Bronchial epithelial cell (primary cell): ENCODE measurements at regions not wholly inside any gene's neighbourhood (a gene's known extent, or its start where the extent isn't known, plus 50 kb on each side); places are given as distances from the start of the nearest gene placed in this dataset.
"Not testable (repeated sequence)": the region's sequence is repeated elsewhere in the genome, so short reads cannot be mapped to it uniquely, and the experiment has no call there.

ENCODE experiments used
- DNase-seq: peaks from one replicate; pipeline ENCODE4 v3.0.0-alpha.2; 2010; ENCODE audit warnings: low read depth
- FAIRE-seq: peaks from 2 replicates; lab custom pipeline; 2011; peaks lifted over from hg19 to GRCh38; lab: Jason Lieb, UNC
- H3K27me3 ChIP-seq: 2 replicates; pipeline ENCODE4 v1.5.1; 2011; ENCODE audit warnings: low read length; ENCODE audit not compliant: control insufficient read depth, insufficient read depth
- H3K36me3 ChIP-seq: 2 replicates; pipeline ENCODE4 v1.5.1; 2011; ENCODE audit warnings: low read length; ENCODE audit not compliant: control insufficient read depth, insufficient read depth
- H3K4me3 ChIP-seq: 2 replicates; pipeline ENCODE4 v1.5.1; 2011; ENCODE audit warnings: mild to moderate bottlenecking, low read depth, low read length, control low read depth
- TF ChIP-seq, protein P1 (sequence below): IDR thresholded peaks from 2 replicates; pipeline ENCODE4 v1.5.1; 2011; ENCODE audit warnings: mild to moderate bottlenecking, moderate library complexity, low read length, control low read depth, inconsistent platforms; ENCODE audit not compliant: insufficient read depth, severe bottlenecking

DNA sequence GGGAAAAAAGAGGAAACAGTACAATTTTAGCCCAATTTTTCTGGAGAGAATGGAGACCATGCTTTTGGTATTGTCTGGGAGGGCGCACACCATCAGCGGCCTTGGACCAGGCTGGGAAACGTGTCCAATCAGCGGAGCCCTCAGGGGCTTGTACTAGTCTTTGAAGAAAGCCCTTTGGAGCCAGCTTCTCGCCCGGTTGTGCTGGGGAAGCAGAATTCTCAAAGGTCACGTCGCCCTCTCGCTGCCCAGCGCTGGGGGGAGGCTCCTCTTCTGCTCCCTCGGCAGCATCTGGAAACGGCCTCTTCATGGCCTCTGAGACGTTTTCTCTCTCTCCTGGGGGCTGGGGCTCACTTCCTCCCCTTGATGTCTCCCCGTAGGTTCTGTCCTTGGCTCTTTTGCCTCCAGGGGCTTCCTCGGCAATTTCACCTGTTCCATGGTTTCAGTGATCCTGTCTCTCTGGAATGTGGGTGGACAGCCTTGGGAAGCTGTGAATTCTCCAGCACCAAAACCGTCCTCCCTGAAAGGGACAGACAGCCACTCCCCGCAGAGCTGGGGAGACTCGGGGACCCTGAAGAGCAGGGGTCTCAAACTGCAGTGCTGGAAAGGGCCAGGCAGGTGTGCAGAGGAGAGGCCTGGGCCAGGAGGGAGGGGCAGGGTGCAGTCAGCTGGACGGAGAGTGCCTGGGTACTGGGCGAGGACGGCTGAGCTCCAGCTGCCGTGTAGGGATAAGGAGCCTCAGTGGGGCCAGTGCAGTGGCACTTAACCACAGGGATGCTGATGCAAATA lies 80.2 kb downstream of the RPS6KA4 start:
- no peak for FAIRE-seq
- no peaks in the 10 kb centered on the region for H3K36me3 ChIP-seq

DNA sequence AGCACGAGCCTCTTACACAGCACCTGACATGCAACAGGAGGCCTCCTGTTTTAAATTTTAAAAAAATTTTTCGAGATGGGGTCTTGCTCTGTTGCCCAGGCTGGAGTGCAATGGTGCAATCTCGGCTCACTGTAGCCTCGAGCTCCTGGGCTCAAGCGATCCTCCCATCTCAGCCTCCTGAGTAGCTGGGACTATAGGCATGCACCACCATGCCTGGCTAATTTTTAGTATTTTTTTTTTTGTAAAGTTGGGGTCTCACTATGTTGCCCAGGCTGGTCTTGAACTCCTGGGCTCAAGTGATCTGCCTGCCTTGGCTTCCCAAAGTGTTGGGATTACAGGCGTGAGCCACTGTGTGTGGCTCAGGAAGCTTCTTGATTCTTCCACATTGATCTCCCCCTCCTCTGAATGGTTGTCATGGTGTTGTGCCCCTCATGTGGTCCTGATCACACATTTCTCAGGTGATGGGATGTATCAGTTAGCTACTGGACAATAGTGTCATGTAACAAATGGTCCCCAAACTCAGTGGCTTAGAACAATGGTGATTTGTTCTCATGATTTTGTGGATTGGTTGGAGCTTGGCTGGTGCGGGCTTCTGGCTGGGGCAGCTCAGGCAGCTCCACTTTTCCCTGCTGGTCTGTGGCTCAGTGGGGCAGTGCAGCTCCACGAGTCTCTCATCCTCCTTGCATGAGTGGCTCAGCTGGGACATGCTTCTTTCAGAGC lies 81.0 kb downstream of the RPS6KA4 start:
- peaks cover 11% of the 10 kb centered on the region for H3K27me3 ChIP-seq
- not testable (repeated sequence) for FAIRE-seq, DNase-seq, H3K36me3 ChIP-seq, H3K4me3 ChIP-seq

More for the DNA sequence above, 80.2 kb downstream of the RPS6KA4 start:
- DNase-seq, result peak; percentile 11
- peaks cover 11% of the 10 kb centered on the region for H3K27me3 ChIP-seq
- no peak overlapping the region for H3K4me3 ChIP-seq
- TF ChIP-seq, protein P1, sequence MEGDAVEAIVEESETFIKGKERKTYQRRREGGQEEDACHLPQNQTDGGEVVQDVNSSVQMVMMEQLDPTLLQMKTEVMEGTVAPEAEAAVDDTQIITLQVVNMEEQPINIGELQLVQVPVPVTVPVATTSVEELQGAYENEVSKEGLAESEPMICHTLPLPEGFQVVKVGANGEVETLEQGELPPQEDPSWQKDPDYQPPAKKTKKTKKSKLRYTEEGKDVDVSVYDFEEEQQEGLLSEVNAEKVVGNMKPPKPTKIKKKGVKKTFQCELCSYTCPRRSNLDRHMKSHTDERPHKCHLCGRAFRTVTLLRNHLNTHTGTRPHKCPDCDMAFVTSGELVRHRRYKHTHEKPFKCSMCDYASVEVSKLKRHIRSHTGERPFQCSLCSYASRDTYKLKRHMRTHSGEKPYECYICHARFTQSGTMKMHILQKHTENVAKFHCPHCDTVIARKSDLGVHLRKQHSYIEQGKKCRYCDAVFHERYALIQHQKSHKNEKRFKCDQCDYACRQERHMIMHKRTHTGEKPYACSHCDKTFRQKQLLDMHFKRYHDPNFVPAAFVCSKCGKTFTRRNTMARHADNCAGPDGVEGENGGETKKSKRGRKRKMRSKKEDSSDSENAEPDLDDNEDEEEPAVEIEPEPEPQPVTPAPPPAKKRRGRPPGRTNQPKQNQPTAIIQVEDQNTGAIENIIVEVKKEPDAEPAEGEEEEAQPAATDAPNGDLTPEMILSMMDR, result no peak

DNA sequence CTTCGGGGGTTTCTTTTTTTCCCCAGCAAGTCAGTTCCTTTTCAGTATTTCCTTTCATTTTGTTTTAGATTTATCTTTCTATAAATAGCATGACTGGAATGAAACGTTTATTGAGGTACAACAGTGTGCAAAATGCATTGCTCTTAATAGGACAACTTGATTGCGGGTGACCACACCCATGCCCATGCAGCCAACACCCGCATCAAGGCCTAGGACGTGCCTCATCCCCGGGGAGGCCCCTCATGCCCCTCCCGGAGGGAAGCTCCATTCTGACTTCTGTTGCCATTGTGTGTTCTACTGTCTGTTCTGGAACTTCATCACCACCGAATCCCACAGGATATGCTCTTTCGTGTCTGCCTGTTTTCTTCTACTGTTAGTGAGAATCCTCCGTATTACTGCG lies 82.2 kb downstream of the RPS6KA4 start:
- DNase-seq (no peak), FAIRE-seq (no peak)
- H3K27me3 ChIP-seq, result peaks cover 8% of the 10 kb centered on the region
- no peak overlapping the region for H3K4me3 ChIP-seq
- TF ChIP-seq, protein P1, result no peak
- no peaks in the 10 kb centered on the region for H3K36me3 ChIP-seq

DNA sequence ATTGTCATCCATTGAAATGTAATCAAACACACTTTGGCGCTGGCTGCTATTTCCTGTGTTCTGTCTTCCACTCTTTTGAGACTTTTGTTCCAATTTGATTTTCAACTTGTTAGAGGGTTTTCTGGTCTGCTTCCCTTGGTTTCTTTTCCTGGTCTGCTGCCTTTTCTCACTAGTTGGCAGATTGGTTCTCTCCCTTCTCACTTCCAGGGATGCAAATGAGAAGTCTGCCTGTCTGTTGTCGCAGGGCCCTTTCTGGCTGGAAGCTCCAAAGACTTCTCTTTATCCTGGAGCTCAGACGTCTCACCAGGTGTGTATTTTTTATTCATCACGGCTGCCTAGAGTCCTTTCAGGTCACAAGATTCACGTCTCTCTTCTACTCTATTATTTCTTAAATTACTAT lies 84.0 kb downstream of the RPS6KA4 start:
- Histone ChIP-seq H3K27me3 (peaks cover 6% of the 10 kb centered on the region), H3K4me3 (no peak overlapping the region), H3K36me3 (no peaks in the 10 kb centered on the region)
- DNase-seq, result no peak
- TF ChIP-seq, protein P1, result no peak
- FAIRE-seq, result no peak

DNA sequence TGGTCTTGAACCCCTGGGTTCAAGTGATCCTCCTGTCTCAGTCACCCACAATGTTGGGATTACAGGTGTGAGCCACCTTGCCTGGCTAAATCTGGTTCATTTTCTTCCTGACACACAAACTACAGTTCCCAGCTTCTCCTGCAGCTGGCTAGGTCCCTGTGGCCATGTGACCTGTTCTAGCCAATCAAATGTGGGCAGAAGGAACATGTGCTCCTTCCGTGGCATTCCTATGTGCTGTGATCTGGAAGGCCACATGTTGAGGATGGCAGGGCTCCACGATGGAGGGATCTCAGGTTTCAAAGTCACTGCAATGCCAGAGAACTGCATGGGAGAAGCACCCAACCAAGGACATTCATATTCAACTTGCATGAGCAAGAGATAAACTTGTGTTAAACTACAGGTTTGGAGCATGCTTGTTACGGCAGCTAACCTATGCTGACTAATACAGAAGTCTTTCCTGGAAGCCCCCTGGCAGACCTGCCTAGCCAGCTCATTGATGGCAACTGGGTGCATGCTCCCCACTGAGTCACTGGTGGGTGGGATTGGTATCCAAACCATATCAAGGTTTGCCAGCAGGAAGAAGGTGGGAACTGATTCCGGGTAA lies 86.0 kb downstream of the RPS6KA4 start:
- peak; percentile 30 for DNase-seq
- H3K27me3 ChIP-seq, result no peaks in the 10 kb centered on the region
- no peaks in the 10 kb centered on the region for H3K36me3 ChIP-seq
- TF ChIP-seq, protein P1, result no peak
- FAIRE-seq, result no peak
- no peak overlapping the region for H3K4me3 ChIP-seq

DNA sequence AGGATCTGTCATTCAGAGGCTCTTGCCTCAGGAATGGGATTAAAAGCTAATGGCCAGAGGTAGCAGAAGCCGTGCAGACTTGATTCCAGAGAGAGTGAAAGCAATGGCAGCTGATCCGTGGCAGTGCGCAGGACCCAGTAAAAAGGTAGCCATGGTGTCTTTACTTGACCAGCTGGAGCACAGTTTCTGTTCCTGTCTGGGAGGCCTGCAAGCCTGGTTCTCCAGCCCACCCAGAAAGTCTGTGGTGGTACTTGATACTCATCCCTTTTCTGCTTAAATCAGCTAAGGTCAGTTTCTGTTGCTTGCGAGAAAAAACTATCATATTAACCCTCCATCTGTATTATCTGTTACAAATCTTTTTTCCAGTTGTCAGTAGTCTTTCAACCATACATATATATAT lies 86.7 kb downstream of the RPS6KA4 start:
- TF ChIP-seq, protein P1, result no peak
- H3K36me3 ChIP-seq, result no peaks in the 10 kb centered on the region
- FAIRE-seq, result no peak
- no peak overlapping the region for H3K4me3 ChIP-seq
- no peaks in the 10 kb centered on the region for H3K27me3 ChIP-seq
- DNase-seq, result no peak
